Right kidney (tissue), 1 donor: ENCODE measurements at regions not wholly inside any gene's neighbourhood (a gene's known extent, or its start where the extent isn't known, plus 50 kb on each side); places are given as distances from the start of the nearest gene placed in this dataset.

Experiments used
- DNase-seq: peaks from one replicate; pipeline ENCODE4 v3.0.0-alpha.2; 2016

DNA sequence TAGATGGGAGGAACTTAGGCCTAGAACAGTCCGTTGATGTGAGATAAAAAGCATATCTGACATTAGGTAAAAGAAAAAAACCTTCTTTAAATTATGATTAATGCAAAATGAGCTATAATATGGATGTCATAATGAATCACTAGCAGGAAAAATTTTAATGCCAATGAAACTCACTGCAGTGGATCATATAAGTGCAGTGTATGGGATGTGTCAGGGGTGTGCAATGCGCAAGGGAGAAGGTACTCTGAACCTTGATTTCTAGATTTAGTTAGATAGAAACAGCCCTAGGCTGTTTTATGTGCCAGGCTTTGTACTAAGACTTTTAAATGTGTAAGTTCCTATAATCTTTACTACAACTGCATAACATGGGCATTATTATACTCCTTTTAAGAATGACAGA, 50.4 kb upstream of the NXPH2 start:
- DNase-seq: no peak
